Stimulated activated naive CD8-positive, alpha-beta T cell treated with anti-CD3 and anti-CD28 coated beads, Interleukin-15, Interleukin-2, amounts not matched to agents 100 U/mL and 50 U/mL, for 24 hours (primary cell): ENCODE measurements at regions not wholly inside any gene's neighbourhood (a gene's known extent, or its start where the extent isn't known, plus 50 kb on each side); places are given as distances from the start of the nearest gene placed in this dataset.
"Not testable (repeated sequence)": the region's sequence is repeated elsewhere in the genome, so short reads cannot be mapped to it uniquely, and the experiment has no call there.

Experiments
- ATAC-seq: fragments of 150-1000 bp; cut with Tn5 transposase; one replicate; pipeline ENCODE4 v1.10.0; 2021
- DNase-seq: peaks from one replicate; pipeline ENCODE4 v3.0.0; 2021

GRCh38 chr9:34793428-34793827 lies 83.5 kb upstream of the CCL21 start:
- ATAC-seq (no peak), DNase-seq (no peak)

GRCh38 chr9:34783951-34784487 lies 74.1 kb upstream of the CCL21 start:
- no peak for ATAC-seq

DNA sequence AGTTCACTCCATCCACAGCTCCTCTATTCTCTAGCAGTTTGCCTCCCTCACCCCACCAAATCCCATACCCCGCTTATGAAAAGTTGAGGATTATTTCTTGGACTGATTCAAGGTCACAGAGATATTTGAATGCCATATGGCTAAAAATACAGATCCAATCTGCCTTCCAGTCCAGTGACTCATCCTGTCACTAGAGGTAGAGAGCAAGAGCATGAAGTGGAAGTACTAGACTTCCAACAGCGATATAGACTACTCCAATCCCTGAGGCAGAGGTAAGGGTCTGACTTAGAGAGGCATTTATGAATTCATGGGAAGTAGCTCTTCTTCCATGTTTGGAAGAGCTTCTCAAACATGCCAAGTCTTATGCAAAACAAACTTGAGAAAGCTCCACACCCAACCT lies 72.4 kb upstream of the CCL21 start:
- ATAC-seq, result no peak
- DNase-seq, result no peak

More at GRCh38 chr9:34783951-34784487, 74.1 kb upstream of the CCL21 start:
- DNase-seq, result no peak

GRCh38 chr9:34777666-34778065 lies 67.7 kb upstream of the CCL21 start:
- no peak for ATAC-seq
- no peak for DNase-seq

DNA sequence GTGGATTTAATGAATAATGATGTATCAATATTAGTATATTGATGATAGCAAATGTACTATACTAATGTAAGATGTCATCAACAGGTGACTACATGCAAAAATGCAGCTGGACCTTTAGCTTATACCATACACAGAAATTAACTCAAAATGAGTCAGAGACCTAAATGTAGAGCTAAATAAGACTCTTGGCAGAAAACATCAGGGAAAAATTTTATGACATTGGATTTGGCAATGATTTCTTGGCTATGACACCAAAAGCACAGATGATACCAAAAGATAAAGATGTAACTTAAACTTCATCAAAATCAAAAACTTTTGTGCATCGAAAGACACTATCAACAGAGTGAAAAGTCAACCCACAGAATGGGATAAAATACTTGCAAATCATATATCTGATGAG lies 64.0 kb upstream of the CCL21 start:
- DNase-seq, result no peak
- no peak for ATAC-seq

- no peak for ATAC-seq
These were observed 63.5 kb upstream of the CCL21 start for GRCh38 chr9:34773306-34773910.

DNA sequence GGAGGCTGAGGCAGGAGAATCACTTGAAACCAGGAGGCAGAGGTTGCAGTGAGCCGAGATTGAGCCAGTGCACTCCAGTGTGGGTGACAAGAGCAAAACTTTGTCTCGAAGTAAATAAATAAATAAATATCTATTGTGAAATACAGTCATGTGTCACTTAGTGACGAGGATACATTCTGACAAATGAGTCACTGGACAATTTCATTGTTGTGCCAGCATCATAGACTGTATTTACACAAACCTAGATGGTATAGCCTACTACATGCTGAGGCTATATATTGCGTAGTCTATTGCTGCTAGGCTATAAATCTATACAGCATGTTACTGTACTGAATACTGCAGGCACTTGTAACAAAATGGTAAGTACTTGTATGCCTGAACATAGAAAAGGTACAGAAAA lies 61.1 kb upstream of the CCL21 start:
- ATAC-seq (no peak), DNase-seq (no peak)

More at GRCh38 chr9:34773306-34773910, 63.5 kb upstream of the CCL21 start:
- no peak for DNase-seq

- ATAC-seq, DNase-seq: not testable (repeated sequence)
These were observed 57.2 kb upstream of the CCL21 start for GRCh38 chr9:34767087-34767486.

GRCh38 chr9:34760196-34761040 lies 50.5 kb upstream of the CCL21 start:
- ATAC-seq, result not testable (repeated sequence)
- DNase-seq, result peak; percentile 66
